GM23338 (cell line): ENCODE measurements at regions not wholly inside any gene's neighbourhood (a gene's known extent, or its start where the extent isn't known, plus 50 kb on each side); places are given as distances from the start of the nearest gene placed in this dataset.

Source experiments
- CTCF ChIP-seq, 2 experiments: fragments of 200-600 bp in 1 of 2; sonication (generic) in 1 of 2; conservative IDR thresholded peaks; 2 replicates each; pipeline versions ENCODE4 v1.5.1 to v1.6.1; 2016 to 2017; ENCODE audit warnings: antibody characterized with exemption in 2 of 2, low read depth in 2 of 2, mild to moderate bottlenecking in 2 of 2, moderate library complexity in 1 of 2
- EZH2 ChIP-seq: fragments of 200-600 bp; sonication (generic); IDR thresholded peaks from one replicate; pipeline ENCODE4 v1.8.0; 2017; ENCODE audit warnings: antibody characterized with exemption, mild to moderate bottlenecking, low read depth; ENCODE audit not compliant: unreplicated experiment
- EZH2phosphoT487 ChIP-seq: fragments of 200-600 bp; sonication (generic); IDR thresholded peaks from one replicate; pipeline ENCODE4 v1.8.1; 2018; ENCODE audit warnings: antibody characterized with exemption; ENCODE audit not compliant: unreplicated experiment
- POLR2AphosphoS5 ChIP-seq: IDR thresholded peaks from 2 replicates; pipeline ENCODE4 v1.6.1; 2016; ENCODE audit warnings: antibody characterized with exemption, low read depth

- TF ChIP-seq EZH2phosphoT487, result no peak
- TF ChIP-seq CTCF (conservative IDR thresholded peaks at IDR 0.05; ENCODE audit: low read depth in 2 of 2), result no peak
- TF ChIP-seq EZH2, result no peak
- no peak for TF ChIP-seq POLR2AphosphoS5
Observed at GRCh38 chr6:100135977-100136376, 142.0 kb upstream of the MCHR2 start.
